ENCODE measurements at regions not wholly inside any gene's neighbourhood (a gene's known extent, or its start where the extent isn't known, plus 50 kb on each side); places are given as distances from the start of the nearest gene placed in this dataset.

GRCh38 chr1:191888996-191889622, 269.2 kb upstream of the RGS18 start:
- no peaks in the 10 kb centered on the region for H3K4me1 ChIP-seq (ENCODE audit: insufficient read depth, low read length)
- H3K36me3 ChIP-seq (ENCODE audit: insufficient read depth, low read length), result no peaks in the 10 kb centered on the region
- H3K4me3 ChIP-seq (ENCODE audit: low read length), result no peak overlapping the region
- no peaks in the 10 kb centered on the region for H3K9me3 ChIP-seq (ENCODE audit: insufficient read depth, low read depth, low read length)
- no peaks in the 10 kb centered on the region for H3K27me3 ChIP-seq (ENCODE audit: insufficient read depth, low read length)
- 92% methylated on average over 4 of the region's 4 CpGs for WGBS
- H3K9ac ChIP-seq (ENCODE audit: low read depth, low read length), result no peak overlapping the region
- H3K27ac ChIP-seq (ENCODE audit: low read depth, low read length), result no peak overlapping the region

DNA sequence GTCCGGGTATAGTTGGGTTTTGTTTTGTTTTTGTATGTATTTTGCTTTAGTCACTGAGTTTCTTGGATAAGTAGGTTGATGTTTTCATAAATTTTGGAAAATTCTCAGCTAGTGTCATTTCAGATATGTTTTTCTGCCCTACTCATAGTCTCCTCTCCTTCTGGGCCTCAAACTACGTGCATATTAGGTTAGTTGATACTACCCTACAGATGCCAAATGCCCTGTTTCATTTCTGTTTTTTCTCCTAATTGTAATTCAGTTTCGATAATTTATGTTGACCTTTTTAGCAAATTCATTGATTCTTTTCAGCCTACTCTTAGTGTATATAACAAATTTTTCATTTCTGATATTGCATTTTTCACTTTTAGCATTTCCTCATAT, 268.6 kb upstream of the RGS18 start:
- no peaks in the 10 kb centered on the region for H3K27me3 ChIP-seq (ENCODE audit: insufficient read depth, low read length)
- no peak overlapping the region for H3K4me3 ChIP-seq (ENCODE audit: low read length)
- H3K9ac ChIP-seq (ENCODE audit: low read depth, low read length), result no peak overlapping the region
- whole genome bisulfite sequencing, result 93% methylated on average over 3 of the region's 3 CpGs
- no peaks in the 10 kb centered on the region for H3K9me3 ChIP-seq (ENCODE audit: insufficient read depth, low read depth, low read length)
- H3K27ac ChIP-seq (ENCODE audit: low read depth, low read length), result no peak overlapping the region
- H3K4me1 ChIP-seq (ENCODE audit: insufficient read depth, low read length), result no peaks in the 10 kb centered on the region
- H3K36me3 ChIP-seq (ENCODE audit: insufficient read depth, low read length), result no peaks in the 10 kb centered on the region

GRCh38 chr1:191890433-191891088, 267.7 kb upstream of the RGS18 start:
- H3K9ac ChIP-seq (ENCODE audit: low read depth, low read length), result no peak overlapping the region
- H3K36me3 ChIP-seq (ENCODE audit: insufficient read depth, low read length), result no peaks in the 10 kb centered on the region
- H3K4me1 ChIP-seq (ENCODE audit: insufficient read depth, low read length), result no peaks in the 10 kb centered on the region
- H3K27ac ChIP-seq (ENCODE audit: low read depth, low read length), result no peak overlapping the region
- no peaks in the 10 kb centered on the region for H3K27me3 ChIP-seq (ENCODE audit: insufficient read depth, low read length)
- no peaks in the 10 kb centered on the region for H3K9me3 ChIP-seq (ENCODE audit: insufficient read depth, low read depth, low read length)
- H3K4me3 ChIP-seq (ENCODE audit: low read length), result no peak overlapping the region
- 98% methylated on average over 3 of the region's 3 CpGs for WGBS

DNA sequence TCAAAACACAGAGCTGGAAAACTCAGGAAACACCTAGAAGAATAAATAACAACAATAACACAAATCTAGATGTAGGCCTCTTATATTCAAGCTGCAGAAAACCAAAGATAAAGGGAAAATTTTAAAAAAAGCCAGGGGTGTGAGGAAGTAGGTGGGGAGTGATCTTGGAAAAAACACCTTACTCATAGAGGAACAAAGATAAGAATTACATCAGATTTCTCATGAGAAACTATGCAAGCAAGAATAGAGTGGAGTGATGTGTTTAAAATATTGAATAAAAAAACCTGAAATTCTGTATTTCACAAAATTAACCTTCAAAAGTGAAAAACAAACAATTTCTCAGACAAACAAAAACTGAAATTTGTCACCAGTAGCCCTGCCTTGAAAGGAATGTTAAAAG, 265.5 kb upstream of the RGS18 start:
- no peaks in the 10 kb centered on the region for H3K36me3 ChIP-seq (ENCODE audit: insufficient read depth, low read length)
- H3K9me3 ChIP-seq (ENCODE audit: insufficient read depth, low read depth, low read length), result no peaks in the 10 kb centered on the region
- no peaks in the 10 kb centered on the region; the same call in 1 of the 2 replicates for H3K4me1 ChIP-seq (ENCODE audit: insufficient read depth, low read length)
- H3K4me3 ChIP-seq (ENCODE audit: low read length), result no peak overlapping the region
- H3K9ac ChIP-seq (ENCODE audit: low read depth, low read length), result no peak overlapping the region
- H3K27ac ChIP-seq (ENCODE audit: low read depth, low read length), result no peak overlapping the region
- no peaks in the 10 kb centered on the region for H3K27me3 ChIP-seq (ENCODE audit: insufficient read depth, low read length)

GRCh38 chr1:191895049-191895448, 263.2 kb upstream of the RGS18 start:
- Histone ChIP-seq H3K4me3 (ENCODE audit: low read length) (no peak overlapping the region), H3K4me1 (ENCODE audit: insufficient read depth, low read length) (no peaks in the 10 kb centered on the region; the same call in 1 of the 2 replicates), H3K36me3 (ENCODE audit: insufficient read depth, low read length) (no peaks in the 10 kb centered on the region), H3K9me3 (ENCODE audit: insufficient read depth, low read depth, low read length) (no peaks in the 10 kb centered on the region), H3K27ac (ENCODE audit: low read depth, low read length) (no peak overlapping the region), H3K9ac (ENCODE audit: low read depth, low read length) (no peak overlapping the region), H3K27me3 (ENCODE audit: insufficient read depth, low read length) (no peaks in the 10 kb centered on the region)
- 94% methylated on average over 2 of the region's 2 CpGs for WGBS

GRCh38 chr1:191895462-191896058, 262.7 kb upstream of the RGS18 start:
- Histone ChIP-seq H3K36me3 (ENCODE audit: insufficient read depth, low read length) (no peaks in the 10 kb centered on the region), H3K9me3 (ENCODE audit: insufficient read depth, low read depth, low read length) (no peaks in the 10 kb centered on the region), H3K27me3 (ENCODE audit: insufficient read depth, low read length) (no peaks in the 10 kb centered on the region), H3K9ac (ENCODE audit: low read depth, low read length) (no peak overlapping the region), H3K4me1 (ENCODE audit: insufficient read depth, low read length) (no peaks in the 10 kb centered on the region; the same call in 1 of the 2 replicates), H3K4me3 (ENCODE audit: low read length) (no peak overlapping the region), H3K27ac (ENCODE audit: low read depth, low read length) (no peak overlapping the region)

- Histone ChIP-seq H3K9me3 (ENCODE audit: insufficient read depth, low read depth, low read length) (no peaks in the 10 kb centered on the region), H3K4me1 (ENCODE audit: insufficient read depth, low read length) (no peaks in the 10 kb centered on the region; the same call in 1 of the 2 replicates), H3K4me3 (ENCODE audit: low read length) (no peak overlapping the region), H3K27me3 (ENCODE audit: insufficient read depth, low read length) (no peaks in the 10 kb centered on the region), H3K27ac (ENCODE audit: low read depth, low read length) (no peak overlapping the region), H3K9ac (ENCODE audit: low read depth, low read length) (no peak overlapping the region), H3K36me3 (ENCODE audit: insufficient read depth, low read length) (no peaks in the 10 kb centered on the region)
- WGBS, result 83% methylated on average over 3 of the region's 3 CpGs
These were observed 261.1 kb upstream of the RGS18 start for GRCh38 chr1:191897134-191897533.

GRCh38 chr1:191901651-191902050, 256.6 kb upstream of the RGS18 start:
- Histone ChIP-seq H3K27ac (ENCODE audit: low read depth, low read length) (no peak overlapping the region), H3K9ac (ENCODE audit: low read depth, low read length) (no peak overlapping the region), H3K36me3 (ENCODE audit: insufficient read depth, low read length) (no peaks in the 10 kb centered on the region), H3K9me3 (ENCODE audit: insufficient read depth, low read depth, low read length) (no peaks in the 10 kb centered on the region), H3K4me1 (ENCODE audit: insufficient read depth, low read length) (no peaks in the 10 kb centered on the region; the same call in 1 of the 2 replicates), H3K27me3 (ENCODE audit: insufficient read depth, low read length) (no peaks in the 10 kb centered on the region), H3K4me3 (ENCODE audit: low read length) (no peak overlapping the region)
- 81% methylated on average over 7 of the region's 7 CpGs for WGBS

- H3K27ac ChIP-seq (ENCODE audit: low read depth, low read length), result no peak overlapping the region
- no peaks in the 10 kb centered on the region for H3K27me3 ChIP-seq (ENCODE audit: insufficient read depth, low read length)
- no peak overlapping the region for H3K9ac ChIP-seq (ENCODE audit: low read depth, low read length)
- H3K9me3 ChIP-seq (ENCODE audit: insufficient read depth, low read depth, low read length), result peaks cover 6% of the 10 kb centered on the region; the same call in 1 of the 2 replicates
- H3K4me3 ChIP-seq (ENCODE audit: low read length), result no peak overlapping the region
- H3K4me1 ChIP-seq (ENCODE audit: insufficient read depth, low read length), result peaks cover 5% of the 10 kb centered on the region; the same call in 1 of the 2 replicates
- no peaks in the 10 kb centered on the region for H3K36me3 ChIP-seq (ENCODE audit: insufficient read depth, low read length)
These were observed 253.3 kb upstream of the RGS18 start for GRCh38 chr1:191904991-191905390.

- H3K9ac ChIP-seq (ENCODE audit: low read depth, low read length), result no peak overlapping the region
- no peak overlapping the region for H3K27ac ChIP-seq (ENCODE audit: low read depth, low read length)
- no peaks in the 10 kb centered on the region for H3K27me3 ChIP-seq (ENCODE audit: insufficient read depth, low read length)
- WGBS, result 95% methylated on average over 1 of the region's 1 CpG
- H3K4me3 ChIP-seq (ENCODE audit: low read length), result no peak overlapping the region
- H3K9me3 ChIP-seq (ENCODE audit: insufficient read depth, low read depth, low read length), result peaks cover 6% of the 10 kb centered on the region; the same call in 1 of the 2 replicates
- H3K36me3 ChIP-seq (ENCODE audit: insufficient read depth, low read length), result no peaks in the 10 kb centered on the region
- H3K4me1 ChIP-seq (ENCODE audit: insufficient read depth, low read length), result peaks cover 5% of the 10 kb centered on the region; the same call in 1 of the 2 replicates
These were observed 252.5 kb upstream of the RGS18 start for GRCh38 chr1:191905781-191906180.

DNA sequence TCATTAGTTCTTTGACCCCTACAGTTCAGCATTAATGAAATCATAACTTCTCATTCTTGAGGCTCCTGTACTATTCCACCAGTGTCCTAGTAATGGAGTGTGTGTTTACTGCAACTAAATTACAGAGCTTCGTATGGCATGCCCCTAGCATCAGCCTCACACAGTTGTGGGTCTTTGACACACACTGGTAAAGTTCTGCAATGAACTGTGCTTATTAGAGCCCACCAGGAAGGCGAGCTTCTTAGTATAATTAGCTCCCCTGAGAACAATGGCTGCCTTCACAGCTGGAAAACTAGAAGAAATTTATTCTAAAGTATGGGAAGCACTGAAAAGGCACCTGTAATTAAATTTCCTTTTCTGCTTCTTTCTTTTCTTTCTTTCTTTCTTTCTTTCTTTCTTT, 251.1 kb upstream of the RGS18 start:
- no peaks in the 10 kb centered on the region for H3K36me3 ChIP-seq (ENCODE audit: insufficient read depth, low read length)
- H3K9ac ChIP-seq (ENCODE audit: low read depth, low read length), result no peak overlapping the region
- 84% methylated on average over 2 of the region's 2 CpGs for WGBS

More for the DNA sequence above, 251.1 kb upstream of the RGS18 start:
- Histone ChIP-seq H3K4me1 (ENCODE audit: insufficient read depth, low read length) (peaks cover 5% of the 10 kb centered on the region; the same call in 1 of the 2 replicates), H3K9me3 (ENCODE audit: insufficient read depth, low read depth, low read length) (peaks cover 6% of the 10 kb centered on the region; the same call in 1 of the 2 replicates), H3K27me3 (ENCODE audit: insufficient read depth, low read length) (no peaks in the 10 kb centered on the region), H3K27ac (ENCODE audit: low read depth, low read length) (no peak overlapping the region), H3K4me3 (ENCODE audit: low read length) (no peak overlapping the region)

Measured in HUES64 (cell line).